ENCODE measurements at regions not wholly inside any gene's neighbourhood (a gene's known extent, or its start where the extent isn't known, plus 50 kb on each side); places are given as distances from the start of the nearest gene placed in this dataset.
"Not testable (repeated sequence)": the region's sequence is repeated elsewhere in the genome, so short reads cannot be mapped to it uniquely, and the experiment has no call there.

- DNase-seq (ENCODE audit: low read depth): no peak
These were observed 220.5 kb upstream of the HSF2 start for GRCh38 chr6:122178988-122179387.

- DNase-seq (ENCODE audit: low read depth): no peak
These were observed 219.3 kb upstream of the HSF2 start for GRCh38 chr6:122180132-122180531.

- no peak for DNase-seq (ENCODE audit: low read depth)
These were observed 217.4 kb upstream of the HSF2 start for GRCh38 chr6:122182061-122182460.

- DNase-seq (ENCODE audit: low read depth): no peak
These were observed 215.0 kb upstream of the HSF2 start for GRCh38 chr6:122184401-122184827.

GRCh38 chr6:122185458-122185857, 214.0 kb upstream of the HSF2 start:
- not testable (repeated sequence) for DNase-seq (ENCODE audit: low read depth)

GRCh38 chr6:122187186-122187585, 212.3 kb upstream of the HSF2 start:
- DNase-seq (ENCODE audit: low read depth): no peak

- no peak for DNase-seq (ENCODE audit: low read depth)
These were observed 200.5 kb upstream of the HSF2 start for GRCh38 chr6:122198922-122199321.

GRCh38 chr6:122200440-122200839, 199.0 kb upstream of the HSF2 start:
- DNase-seq (ENCODE audit: low read depth): no peak

GRCh38 chr6:122202576-122203137, 196.8 kb upstream of the HSF2 start:
- no peak for DNase-seq (ENCODE audit: low read depth)

- no peak for DNase-seq (ENCODE audit: low read depth)
These were observed 192.4 kb upstream of the HSF2 start for GRCh38 chr6:122207061-122207460.

- DNase-seq (ENCODE audit: low read depth): no peak
These were observed 191.7 kb upstream of the HSF2 start for GRCh38 chr6:122207794-122208193.

- no peak for DNase-seq (ENCODE audit: low read depth)
These were observed 184.7 kb upstream of the HSF2 start for GRCh38 chr6:122214605-122215318.

GRCh38 chr6:122220254-122220653, 179.2 kb upstream of the HSF2 start:
- no peak for DNase-seq (ENCODE audit: low read depth)

- no peak for DNase-seq (ENCODE audit: low read depth)
These were observed 176.7 kb upstream of the HSF2 start for GRCh38 chr6:122222761-122223160.

GRCh38 chr6:122223251-122223650, 176.2 kb upstream of the HSF2 start:
- DNase-seq (ENCODE audit: low read depth): no peak

GRCh38 chr6:122238861-122239260, 160.6 kb upstream of the HSF2 start:
- DNase-seq (ENCODE audit: low read depth): no peak

GRCh38 chr6:122246906-122247658, 152.4 kb upstream of the HSF2 start:
- no peak for DNase-seq (ENCODE audit: low read depth)

- no peak for DNase-seq (ENCODE audit: low read depth)
These were observed 151.3 kb upstream of the HSF2 start for GRCh38 chr6:122248001-122248669.

- no peak for DNase-seq (ENCODE audit: low read depth)
These were observed 150.6 kb upstream of the HSF2 start for GRCh38 chr6:122248844-122249243.

GRCh38 chr6:122258839-122259238, 140.6 kb upstream of the HSF2 start:
- DNase-seq (ENCODE audit: low read depth): no peak

GRCh38 chr6:122264557-122264956, 134.9 kb upstream of the HSF2 start:
- no peak for DNase-seq (ENCODE audit: low read depth)

- no peak for DNase-seq (ENCODE audit: low read depth)
These were observed 133.7 kb upstream of the HSF2 start for GRCh38 chr6:122265755-122266154.

- no peak for DNase-seq (ENCODE audit: low read depth)
These were observed 131.1 kb upstream of the HSF2 start for GRCh38 chr6:122268394-122268793.

Data from non-pigmented ciliary epithelial cell (primary cell).